CD4-positive, alpha-beta T cell treated with Interleukin-4 for 4 hours (primary cell): ENCODE measurements at regions not wholly inside any gene's neighbourhood (a gene's known extent, or its start where the extent isn't known, plus 50 kb on each side); places are given as distances from the start of the nearest gene placed in this dataset.

ENCODE experiments used
- DNase-seq: peaks from one replicate; pipeline ENCODE4 v3.0.0-alpha.2; 2020

DNA sequence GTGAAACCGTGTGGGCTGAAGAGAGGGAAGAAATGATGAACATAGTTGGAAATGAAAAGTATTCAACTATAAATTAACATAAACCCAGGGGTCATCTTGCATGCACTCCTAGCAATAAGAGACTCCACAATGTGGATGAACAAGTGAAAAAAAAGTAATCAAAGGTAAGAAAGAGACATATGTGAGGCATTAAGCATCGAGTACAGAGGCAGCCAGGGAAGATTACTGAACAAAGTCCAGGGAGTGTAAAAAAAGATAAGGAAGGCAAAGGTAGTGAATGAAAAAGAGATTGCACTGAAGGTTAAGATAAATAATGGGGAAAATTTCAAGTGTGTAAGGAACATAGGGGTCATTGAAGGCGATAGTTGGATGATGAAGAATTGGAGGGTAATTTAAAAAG lies 330.8 kb upstream of the PROX1 start:
- no peak for DNase-seq

DNA sequence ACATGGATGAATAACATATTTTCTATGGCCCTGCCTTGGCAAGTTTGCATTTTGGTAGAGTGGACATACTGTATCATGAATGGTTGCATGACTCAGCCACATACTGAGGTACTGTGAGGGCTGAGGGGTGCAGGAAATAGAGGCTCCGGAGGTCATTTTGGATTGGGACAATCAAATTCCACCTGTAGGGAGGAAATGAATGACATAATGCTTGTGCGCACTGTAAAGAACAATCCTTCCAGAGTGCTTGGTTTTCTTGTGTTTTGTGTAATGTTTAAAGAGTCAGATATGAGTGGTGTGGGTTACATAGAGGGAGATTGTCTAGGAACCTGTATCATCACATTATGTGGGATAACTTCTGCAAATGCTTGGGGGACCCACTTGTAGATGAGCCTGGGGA lies 329.9 kb upstream of the PROX1 start:
- DNase-seq: no peak

DNA sequence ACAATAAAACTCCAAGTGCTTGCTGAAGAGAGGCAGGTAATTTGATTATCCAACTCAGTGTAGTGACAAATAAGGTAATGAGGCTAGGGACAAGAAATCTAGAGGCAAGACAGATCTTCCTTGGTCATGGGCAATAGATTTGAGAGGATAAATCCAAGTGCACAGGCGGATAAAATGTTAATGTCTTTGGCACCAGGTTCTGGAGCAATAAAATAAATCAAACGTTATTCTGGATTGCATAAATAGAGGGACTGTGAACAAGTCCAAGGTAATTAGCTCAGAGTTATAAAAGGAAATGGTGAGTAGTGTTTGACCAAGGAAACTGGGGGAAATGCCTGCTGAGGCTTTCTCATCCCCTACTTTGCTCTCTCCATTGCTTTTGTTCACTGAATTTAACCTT lies 329.3 kb upstream of the PROX1 start:
- DNase-seq: no peak

DNA sequence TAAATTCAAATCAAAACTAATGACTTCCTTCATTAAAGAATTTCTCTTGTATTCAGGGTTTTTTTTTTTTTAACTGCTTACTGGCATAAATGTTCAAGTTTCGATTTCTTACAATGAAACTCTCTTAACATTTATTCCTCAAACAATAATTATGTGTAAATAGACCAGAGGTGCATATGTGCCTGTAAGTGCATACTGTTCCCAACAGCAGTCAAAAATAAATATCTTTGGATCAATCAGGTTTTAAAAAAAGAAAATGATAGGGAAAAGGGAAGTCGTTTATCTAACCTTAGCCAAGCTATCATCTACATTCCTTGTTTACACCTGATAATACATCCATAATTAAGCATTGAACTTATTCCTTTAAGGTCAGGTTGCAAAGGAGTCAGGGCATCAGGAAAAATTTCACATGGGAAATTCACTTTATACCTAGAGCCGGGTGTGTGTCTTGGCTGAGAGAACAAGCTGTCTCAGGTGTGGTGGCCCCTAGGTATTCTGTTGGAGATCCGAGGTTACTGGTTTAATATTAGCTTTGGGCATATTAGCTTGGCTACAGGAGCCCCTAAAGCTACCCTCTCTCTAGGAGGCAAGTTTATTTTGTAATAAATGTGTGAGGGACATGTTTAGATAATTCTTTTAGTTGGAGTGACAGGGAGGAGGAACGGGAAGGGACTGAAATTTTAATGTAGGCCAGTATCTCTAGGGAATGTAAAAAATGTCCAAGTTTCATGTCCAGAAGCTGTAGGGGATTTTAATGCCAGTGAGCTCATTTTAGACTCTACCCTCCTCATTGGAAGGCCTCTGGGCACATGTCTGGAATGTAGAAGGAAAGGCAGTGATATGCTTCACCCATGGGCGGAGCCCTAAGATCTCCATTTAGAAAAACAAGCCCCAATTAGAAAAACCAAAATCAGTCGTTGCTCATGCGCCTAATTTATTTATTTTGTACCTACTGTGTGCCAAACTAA lies 327.9 kb upstream of the PROX1 start:
- DNase-seq: no peak

DNA sequence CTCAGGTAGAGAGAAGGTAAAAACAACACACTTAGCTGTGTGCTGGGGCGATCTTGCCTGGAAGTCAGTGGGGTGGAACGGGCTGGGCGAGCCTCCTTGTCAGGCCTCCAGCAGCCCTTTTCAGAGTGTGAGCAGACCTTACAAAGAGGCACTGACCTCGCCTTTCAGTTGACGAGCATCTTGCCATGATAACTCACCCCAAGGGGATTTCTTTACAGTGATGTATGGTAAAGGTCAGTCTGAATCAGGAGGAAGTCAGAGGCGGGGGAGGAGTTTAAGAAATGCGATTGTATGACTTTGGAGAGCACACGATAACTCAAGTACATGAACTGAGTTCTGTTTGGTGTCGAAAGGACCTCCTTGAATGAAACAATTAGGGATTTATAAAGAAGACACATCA lies 326.5 kb upstream of the PROX1 start:
- DNase-seq: no peak

DNA sequence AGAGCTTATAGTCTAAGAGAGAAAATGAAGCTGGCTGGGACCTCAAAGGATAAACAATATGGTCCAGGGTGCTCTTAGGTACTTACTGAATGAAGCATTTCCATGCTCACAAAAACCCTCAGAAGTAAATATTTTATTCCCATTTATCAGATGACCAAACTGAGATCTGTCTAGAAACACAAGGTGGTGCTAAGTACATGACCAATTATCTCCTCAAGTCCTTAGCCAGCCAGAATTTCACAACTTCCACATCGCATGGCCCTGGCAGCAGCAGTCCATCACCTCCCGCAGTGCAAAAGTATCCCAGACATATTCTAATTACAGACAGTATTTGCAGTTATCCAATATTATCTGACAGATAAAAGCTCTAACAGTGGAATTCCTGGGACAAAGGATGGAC lies 321.7 kb upstream of the PROX1 start:
- no peak for DNase-seq

DNA sequence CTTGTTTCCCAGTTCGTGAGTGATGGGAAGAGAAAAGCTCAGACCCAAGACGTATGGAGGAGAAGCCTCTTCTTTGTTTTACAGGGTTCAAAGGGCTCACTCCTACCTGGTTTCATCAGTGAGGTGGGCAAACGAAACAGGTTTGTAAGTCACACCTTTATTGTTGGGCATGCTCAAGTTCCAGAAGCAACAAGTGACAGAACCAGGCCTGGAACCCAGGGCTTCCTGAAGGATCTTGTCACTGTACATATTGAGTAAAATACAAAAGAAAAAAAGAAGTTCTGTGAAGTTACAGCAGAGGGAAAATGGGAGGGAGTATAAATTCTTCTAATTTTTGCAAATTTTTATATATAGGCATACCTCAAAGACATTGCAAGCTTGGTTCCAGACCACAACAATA lies 320.9 kb upstream of the PROX1 start:
- DNase-seq: no peak

DNA sequence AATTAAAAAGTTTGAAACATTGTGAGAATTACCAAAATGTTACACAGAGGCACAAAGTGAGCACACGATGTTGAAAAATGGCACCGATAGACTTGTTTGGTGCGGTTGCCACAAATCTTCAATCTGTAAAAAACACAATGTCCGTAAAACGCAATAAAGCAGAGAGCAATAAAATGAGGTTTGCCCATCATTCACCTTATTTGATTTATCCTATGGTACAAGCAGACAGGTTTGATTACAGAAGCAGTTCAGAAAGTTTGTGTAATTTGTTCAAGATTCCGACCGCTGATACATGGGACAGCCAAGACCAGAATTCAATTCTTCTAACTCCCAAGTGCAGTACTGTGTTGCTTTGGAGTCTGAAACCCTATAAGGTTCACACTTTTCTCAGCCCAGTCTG lies 318.3 kb upstream of the PROX1 start:
- DNase-seq: no peak

DNA sequence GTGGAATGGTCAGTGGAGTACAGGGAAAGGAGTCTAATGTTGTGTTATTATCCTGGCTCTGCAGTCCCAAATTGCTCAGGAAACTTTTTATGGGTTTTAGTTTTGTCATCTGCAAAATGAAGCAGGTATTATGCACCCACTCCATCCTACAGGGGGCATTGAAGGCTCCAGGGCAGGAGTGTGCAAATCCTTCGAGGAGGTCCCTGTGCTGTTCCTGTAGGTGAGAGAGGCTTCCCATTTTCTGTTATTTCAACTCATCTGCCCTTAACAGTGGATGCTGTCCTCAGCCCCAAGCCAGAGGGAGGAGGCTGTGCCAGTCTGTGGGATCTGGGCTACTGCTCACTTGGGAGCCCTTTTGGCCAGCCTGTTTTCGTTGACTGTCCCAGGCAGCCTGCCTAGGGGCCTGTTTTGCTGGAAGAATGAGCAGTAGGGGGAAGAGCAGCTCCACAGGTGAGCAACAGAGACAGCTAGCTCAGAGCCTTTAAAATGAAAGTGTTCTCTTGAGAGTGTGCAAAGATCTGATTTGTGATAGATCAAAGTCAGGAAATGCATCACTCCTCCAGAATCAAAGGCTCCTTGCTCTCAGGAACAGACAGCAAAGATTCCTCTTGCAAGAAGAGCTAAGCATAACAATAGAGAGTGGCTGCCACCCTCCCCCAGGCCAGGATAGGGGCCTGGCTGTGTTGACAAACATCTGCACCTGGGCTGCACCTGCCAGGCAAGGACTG lies 317.6 kb upstream of the PROX1 start:
- DNase-seq: peak; percentile 35

DNA sequence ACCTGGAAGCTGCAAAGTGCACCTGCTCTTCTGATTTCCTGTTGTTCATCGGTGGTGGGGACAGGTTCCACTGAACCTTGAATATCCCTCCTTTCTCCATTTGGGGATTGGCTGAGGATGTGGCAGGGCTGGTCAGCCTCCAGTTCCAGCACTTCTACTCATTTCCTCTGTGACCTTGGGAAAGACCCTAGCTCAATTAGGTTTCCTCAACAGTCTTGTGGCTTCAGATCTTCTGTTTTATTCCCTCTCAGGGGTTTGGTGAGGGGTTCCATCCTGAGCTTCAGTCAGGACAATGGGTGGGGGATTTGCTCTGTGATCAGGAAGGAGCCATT lies 317.1 kb upstream of the PROX1 start:
- no peak for DNase-seq

DNA sequence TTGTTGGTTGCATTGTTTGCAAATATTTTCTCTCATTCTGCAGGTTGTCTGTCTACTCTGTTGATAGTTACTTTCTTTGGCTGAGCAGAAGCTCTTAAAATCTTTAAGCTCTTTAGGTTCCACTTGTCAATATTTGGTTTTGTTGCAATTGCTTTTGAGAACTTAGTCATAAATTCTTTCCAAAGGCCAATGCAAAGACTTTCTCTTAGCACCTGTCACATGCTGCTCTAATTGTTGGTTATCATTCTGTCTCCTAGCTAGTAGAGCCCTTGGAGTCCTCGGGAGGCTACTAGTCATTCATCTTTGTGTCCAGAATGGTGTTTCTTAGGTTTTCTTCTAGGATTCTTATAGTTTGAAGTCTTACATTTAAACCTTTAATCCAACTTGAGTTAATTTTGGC lies 312.7 kb upstream of the PROX1 start:
- DNase-seq: no peak

DNA sequence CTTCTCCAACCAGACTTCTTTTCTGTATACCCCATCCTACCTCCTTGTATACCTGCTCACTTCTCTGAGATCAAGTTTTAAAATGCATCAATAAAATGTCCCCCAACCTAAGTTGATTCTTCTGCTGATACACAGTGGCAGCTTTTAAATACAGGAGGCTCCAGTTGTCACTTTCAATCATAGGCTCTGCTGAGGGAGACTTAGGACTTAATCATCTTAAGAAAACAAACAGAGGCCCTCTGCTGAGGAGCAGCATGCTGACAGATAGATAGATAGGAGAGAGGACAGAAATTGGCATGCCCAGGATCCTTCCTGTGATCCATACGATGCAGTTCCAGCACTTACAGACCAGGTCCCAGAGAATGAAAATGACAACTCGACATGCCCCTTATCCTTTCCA lies 311.0 kb upstream of the PROX1 start:
- no peak for DNase-seq

DNA sequence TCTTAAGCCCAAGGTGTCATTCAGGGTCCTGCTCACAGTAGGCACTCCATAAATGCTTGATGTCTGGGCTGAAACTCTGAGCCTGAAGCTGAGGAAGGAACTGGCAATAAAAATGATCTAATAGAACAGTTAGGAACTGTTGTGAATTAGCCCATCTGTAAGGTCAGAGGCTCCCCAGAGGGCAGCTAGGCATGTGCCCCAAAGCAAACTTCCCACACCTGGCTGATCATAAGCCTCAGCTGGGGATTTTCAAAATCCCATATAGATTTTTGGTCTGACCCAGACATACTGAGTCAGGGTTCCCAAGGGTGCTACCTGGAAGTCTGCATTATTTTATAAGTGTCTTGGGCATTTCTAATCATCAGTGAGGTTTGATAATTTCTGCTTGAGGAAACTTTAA lies 309.4 kb upstream of the PROX1 start:
- no peak for DNase-seq

DNA sequence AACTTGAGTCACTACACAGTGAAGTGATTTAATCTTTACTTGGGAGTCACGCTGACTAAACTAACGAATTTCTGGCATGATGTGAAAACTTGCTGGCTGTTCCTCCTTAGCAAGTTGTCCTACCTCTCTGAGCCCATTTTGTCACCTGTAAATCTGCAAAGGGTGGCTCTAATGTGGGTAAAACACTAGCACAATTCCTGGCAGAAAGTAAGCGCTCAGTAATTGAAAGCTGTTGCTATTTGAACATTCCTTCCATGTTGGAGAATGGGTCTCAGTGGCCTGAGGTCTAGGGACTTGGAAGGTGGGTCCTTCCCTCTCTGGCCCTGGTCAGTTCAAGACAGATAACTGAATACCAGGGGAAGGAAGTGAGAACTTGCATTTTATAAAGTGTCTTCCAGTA lies 309.0 kb upstream of the PROX1 start:
- no peak for DNase-seq

DNA sequence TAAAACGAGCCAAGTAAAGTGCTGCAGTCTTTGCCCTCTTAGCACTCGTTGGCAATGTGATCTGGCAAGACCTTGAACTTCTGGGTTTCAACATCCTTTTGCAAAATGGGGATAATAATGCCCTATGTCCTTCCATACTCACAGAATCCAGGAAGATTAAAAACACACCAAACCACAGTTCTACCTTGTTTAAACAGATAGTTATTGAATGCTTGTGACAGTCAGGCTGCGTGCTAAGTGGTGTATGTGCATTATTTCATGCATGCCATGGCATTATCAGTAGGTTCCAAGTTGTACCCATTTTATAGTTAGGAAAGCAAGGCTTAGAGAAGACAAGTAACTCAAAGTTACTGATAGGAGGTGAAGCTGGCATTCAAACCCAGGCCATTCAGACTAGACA lies 308.6 kb upstream of the PROX1 start:
- DNase-seq: no peak

DNA sequence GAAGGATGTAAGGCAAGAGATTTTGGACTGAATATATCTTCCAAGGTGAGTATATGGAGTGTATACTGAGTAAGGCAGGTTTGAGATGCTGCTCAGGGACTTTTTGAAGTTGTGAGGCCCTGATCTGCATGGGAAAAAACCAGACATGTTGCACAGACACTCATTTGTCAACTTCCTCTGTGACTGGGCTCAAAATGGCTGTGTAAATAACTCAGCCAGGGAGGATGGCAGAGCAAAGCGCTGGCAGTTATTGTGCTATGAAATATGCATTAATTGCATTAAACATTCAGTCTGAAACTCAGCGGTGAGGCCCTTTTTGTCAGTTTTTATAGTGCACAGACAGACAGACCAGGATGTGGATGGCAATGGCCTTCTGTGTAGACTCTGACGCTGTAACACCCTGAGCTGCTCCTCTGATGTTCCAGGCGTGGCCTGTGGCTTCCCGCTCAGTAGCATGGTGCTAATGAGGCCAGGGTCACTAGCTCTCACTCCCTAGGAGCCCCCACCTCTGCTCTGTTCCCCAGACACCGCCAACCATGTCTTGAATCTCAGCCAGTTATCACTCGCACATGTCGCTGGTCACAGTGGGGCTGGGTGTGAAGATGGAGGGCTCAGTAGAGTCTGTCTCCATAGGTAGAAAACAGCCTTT lies 307.0 kb upstream of the PROX1 start:
- DNase-seq: no peak

DNA sequence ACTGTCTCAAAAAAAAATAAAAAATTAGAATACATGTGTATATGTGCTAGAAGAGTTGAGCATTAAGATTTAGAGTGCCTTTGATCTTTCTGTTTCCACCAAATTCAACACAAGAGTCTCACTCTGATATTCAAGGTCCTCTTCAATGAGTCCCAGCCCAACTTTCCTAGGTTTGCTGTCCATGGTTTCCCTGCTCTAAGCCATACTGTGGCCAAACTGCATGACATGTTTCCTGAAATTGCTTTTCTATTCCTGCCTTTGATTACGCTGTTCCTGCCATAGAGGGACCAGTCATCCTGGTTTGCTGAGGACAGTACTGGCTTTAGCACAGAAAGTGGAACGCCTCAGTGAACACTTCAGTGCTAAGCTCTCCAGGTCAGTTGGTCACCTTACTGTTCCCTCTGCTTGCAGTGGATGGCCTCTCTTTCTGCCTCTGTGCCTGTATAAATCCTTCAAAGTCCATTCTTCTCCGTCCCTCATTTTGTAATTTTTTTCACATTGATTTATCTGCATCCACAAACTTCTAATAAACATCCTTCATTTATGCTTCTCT lies 305.9 kb upstream of the PROX1 start:
- no peak for DNase-seq

DNA sequence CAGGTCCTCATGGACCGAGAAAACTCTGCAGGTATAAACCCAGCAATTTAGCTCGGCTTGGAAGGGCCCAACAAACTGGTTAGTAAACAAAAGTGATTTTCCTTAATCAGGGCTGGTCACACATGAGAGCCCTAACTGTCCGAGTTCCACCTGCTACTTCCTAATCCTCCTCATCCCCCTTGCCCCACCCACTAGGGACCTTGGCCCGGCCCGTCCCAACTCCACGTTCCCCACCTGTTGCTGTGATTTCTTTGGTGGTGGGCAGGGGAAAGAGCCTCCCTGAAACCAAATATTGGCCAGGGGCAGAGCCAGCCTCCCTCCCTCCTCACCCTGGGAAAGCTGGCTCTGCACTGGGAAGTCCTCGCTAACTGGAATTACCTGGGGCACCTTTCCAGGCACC lies 304.2 kb upstream of the PROX1 start:
- DNase-seq: no peak

DNA sequence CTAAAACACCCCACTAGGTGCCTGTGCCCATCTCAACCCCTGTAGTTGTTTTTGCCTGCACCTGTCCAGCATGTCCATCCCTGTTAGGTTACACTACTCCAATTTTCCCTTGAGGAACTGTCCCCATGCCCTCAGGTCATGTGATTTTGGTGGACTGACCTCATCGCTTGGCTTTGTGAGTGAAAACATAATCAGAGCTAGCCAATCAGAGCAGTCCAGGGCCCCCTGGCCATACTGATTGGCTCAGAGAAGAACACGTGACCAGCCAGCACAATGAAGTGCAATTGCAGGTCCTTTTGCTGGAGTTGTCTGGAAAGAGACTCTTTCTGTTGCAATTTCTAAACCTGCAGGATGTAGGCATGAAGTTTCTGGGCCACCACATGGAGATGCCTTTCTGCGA lies 303.3 kb upstream of the PROX1 start:
- no peak for DNase-seq

DNA sequence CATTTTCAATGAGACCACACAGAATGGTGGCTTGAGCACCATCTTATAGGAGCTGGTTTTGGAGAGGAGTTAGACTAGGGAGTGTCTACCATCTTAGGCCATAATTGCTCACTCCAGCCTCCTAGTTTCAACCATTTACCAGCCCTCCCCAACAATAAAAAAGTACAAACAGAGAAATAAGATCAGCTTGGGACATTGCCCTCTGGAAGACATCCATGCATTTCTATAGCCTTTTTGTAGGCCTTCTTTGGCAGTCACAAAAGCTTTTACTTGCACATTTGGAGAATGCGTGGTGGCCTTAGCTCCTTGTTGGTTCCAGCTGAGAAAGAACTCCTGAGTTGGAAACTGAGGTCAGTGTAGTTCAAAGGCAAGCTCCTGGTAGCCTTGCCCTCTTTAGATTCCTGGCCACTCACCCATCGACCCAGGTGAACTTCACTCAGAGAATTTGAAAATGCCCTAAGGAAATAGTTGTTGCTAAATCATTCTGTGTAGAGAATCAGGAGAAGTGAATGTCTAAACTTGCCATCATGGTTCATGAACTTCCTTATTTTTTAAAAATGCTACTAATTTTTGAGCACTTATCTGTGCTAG lies 301.7 kb upstream of the PROX1 start:
- no peak for DNase-seq

DNA sequence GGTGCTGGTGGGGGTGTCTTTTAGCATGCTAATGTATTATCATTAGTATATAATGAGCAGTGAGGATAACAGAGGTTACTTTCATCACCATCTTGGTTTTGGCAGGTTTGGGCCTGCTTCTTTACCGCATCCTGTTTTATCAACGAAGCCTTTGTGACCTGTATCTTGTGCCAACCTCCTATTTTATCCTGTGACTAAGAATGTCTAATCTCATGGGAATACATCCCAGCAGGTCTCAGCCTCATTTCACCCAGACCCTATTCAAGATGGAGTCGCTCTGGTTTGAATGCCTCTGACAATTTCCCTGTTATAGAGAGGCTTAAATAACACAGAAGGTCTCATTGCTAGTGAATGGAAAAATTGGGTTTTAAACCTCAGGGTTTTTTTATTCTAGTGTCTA lies 300.8 kb upstream of the PROX1 start:
- no peak for DNase-seq

DNA sequence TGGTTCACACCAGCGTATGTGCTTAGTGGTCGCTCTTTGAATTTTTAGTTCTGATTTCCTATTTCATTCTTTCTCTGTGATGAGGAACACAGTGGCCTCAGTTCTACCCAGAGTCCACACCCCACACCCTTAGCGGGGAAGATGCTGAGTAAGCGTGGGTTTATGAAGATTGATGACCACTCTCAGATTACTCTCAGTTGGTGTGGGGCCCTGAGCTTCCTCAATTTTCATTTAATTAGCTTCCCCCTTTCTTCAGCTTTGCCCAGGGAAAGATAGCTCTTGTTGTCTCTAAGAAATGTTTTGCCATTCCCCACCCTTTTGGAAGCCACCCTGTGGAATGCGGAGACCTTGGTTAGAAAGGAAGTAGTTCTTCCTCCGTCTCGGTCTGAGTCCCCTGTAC lies 299.9 kb upstream of the PROX1 start:
- DNase-seq: no peak

DNA sequence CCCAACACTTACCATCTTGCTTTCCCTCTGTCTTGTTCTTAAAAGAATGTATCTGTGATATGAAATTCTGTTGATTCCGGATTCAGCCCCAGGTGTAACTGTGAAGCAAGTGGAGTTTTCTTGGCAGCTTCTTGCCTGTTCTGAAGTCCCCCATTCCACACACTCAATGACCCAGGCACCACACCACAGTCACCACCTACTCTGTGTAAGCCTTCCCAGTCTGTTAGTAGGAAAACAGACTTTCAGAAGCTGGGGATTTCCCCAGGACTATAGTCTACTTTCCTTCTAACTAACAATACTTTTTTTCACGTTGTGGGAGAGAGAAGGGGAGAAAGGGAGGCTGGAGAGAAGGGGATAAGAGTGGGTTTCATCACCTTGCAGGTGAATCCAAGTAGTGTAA lies 299.1 kb upstream of the PROX1 start:
- DNase-seq: no peak
